HG03139 (cell line): ENCODE measurements at regions not wholly inside any gene's neighbourhood (a gene's known extent, or its start where the extent isn't known, plus 50 kb on each side); places are given as distances from the start of the nearest gene placed in this dataset.
"Not testable (repeated sequence)": the region's sequence is repeated elsewhere in the genome, so short reads cannot be mapped to it uniquely, and the experiment has no call there.

Experiments
- ATAC-seq: cut with Tn5 transposase; IDR thresholded peaks from one replicate; pipeline ENCODE4 v1.9.1; 2021; ENCODE audit not compliant: unreplicated experiment

DNA sequence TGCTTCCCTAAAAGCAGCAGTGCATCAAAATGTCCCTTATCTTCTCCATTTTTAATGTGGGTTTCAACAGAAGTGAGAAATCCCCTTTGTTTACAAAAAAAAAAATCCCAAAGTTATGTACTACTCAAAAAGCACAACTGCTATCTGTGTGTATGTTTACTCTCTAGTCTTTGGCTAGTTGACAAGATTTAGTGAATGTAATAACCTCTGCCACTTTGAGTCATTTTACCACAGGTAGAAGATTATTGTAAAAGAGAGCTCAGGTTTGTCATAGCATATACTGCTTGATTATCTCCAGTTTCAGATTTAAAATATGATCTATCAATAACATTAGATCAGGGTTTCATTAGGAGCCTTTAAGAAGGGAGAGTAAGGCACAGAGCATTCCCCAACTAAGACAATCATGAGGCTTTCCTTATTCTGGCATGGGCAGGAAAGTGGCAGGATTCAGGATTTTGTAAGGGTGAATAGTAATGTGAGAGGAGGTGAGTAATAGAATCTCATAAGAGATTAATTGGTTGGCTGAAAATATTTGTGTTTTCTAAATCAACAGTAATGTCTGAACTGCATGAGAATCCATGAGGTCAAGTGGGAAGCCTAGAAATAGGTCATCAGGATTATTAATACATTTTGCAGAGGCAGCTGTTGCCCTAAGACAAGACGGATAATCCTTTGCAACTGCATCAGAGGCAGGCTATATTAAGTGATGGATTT, 1780.3 kb upstream of the LRRTM1 start:
- ATAC-seq, result no peak

- no peak for ATAC-seq
Measured at GRCh38 chr2:82075875-82076274, 1771.3 kb upstream of the LRRTM1 start.

DNA sequence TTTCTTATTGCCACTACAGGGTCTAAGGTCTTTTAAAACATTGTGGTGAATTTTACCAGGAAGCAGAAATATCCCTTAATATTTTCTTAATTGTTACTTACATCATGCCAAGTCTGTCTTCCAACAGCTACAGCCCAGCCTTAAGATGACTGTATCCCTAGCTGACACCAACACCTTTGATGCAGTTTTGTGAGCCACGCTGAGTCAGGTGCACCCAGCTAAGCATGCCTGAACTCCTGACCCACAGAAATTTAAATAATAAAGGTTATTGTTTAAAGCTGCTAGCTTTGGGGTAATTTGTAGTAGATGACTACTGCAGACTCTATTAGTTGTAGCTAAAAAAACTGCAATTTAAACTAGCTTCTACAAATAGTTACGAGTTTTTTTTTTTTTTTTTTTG, 1757.9 kb upstream of the LRRTM1 start:
- ATAC-seq, result no peak

DNA sequence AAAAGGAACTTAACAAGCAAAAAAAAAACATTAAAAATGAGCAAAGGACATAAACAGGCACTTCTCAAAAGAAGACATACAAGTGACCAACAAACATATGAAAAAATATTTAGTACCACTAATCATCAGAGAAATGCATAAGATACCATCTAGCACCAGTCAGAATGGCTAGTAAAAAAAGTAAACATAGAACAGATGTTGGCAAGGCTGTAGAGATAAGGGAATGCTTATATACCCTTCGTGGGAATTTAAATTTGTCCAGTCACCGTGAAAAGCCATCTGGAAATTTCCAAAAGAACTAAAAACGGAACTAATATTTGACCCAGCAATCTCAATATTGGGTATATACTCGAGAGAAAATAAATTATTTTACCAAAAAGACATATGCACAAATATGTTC, 1751.3 kb upstream of the LRRTM1 start:
- no peak for ATAC-seq

GRCh38 chr2:82043867-82044266, 1739.3 kb upstream of the LRRTM1 start:
- ATAC-seq, result no peak

DNA sequence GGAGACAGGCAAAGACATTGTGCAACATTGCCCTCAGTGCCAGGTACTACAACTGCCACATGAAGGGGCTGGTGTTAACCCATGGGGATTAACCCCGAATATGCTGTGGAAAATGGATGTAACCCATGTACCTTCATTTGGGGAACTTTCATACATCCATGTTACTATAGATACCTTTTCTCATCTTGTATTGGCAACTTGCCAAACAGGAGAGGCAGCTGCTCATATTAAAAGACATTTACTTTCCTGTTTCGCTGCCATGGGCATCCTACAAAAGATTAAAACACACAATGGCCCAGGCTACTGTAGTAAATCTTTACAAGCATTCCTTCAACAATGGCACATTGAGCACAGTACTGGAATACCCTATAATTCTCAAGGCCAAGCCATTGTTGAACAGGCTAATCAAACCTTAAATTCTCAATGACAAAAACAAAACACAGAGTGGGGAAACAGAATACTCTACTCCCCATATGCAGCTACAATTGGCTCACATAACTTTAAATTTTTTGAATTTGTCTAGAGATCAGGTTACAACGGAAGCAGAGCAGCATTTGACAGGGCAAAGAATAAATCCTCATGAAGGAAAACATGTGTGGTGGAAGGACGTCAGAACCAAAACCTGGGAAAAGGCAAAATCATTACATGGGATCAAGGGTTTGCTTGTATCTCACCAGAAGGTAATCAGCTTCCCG, 1723.5 kb upstream of the LRRTM1 start:
- no peak for ATAC-seq

DNA sequence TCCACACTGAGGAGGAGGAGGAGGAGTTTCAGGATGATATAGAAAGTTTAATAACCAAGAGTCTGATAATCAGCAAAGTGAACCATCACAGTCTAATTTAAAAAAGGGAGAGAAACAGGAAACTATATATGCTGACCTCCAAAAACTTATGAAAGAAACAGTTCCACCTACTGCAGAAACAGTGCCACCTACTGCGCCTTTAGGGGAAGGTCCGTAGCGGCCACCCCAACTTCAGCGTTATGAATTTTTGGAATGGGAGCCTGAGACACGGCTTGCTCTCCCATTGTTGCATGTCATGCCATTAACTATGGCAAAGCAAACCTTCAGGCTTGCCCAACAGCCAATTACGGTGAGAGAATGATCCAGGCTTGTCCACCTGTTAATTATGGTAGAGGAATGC, 1719.2 kb upstream of the LRRTM1 start:
- ATAC-seq, result no peak

DNA sequence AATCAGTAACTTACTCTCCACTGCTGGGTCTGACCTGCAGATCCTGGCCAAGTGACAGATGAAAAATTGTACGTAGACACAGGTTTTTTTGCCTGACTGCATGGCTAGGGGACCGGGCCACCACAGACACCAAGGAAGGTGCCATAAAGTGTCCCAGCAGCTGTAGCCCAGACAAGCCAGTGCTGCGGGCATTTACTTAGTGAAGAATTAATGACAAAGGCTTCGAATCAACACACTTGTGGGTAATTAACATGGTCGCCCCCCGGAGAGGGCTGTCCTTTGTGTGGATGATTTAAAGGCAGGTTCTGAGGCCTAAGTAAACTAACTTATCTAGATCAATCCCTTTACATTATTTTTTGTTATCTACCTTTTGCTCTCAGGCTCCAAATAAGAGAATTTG, 1709.1 kb upstream of the LRRTM1 start:
- ATAC-seq, result no peak

- no peak for ATAC-seq
Measured at GRCh38 chr2:82007071-82007664, 1702.6 kb upstream of the LRRTM1 start.

- ATAC-seq, result not testable (repeated sequence)
Measured at GRCh38 chr2:82005889-82006288, 1701.3 kb upstream of the LRRTM1 start.

DNA sequence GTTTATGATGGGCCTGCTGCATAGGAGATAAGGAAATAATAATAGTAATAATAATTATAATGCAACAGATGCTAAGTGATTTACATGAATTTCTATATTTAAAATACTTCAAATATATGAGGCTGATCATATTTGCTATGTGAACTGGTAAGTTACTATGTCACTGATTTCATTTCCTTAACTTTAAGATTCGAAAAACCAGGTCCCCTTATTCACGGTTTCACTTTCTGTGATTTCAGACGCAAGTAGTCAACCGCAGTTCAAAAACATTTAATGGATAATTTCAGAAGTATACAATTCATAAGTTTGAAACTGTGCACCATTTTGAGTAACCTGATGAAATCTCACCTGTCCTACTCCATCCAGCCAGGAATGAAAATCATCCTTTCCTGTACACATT, 1697.1 kb upstream of the LRRTM1 start:
- ATAC-seq, result no peak

GRCh38 chr2:82000606-82001005, 1696.1 kb upstream of the LRRTM1 start:
- no peak for ATAC-seq

- ATAC-seq, result no peak
Measured at GRCh38 chr2:81996332-81996731, 1691.8 kb upstream of the LRRTM1 start.

- no peak for ATAC-seq
Measured at GRCh38 chr2:81991282-81991681, 1686.7 kb upstream of the LRRTM1 start.

GRCh38 chr2:81987370-81987769, 1682.8 kb upstream of the LRRTM1 start:
- ATAC-seq, result no peak

GRCh38 chr2:81984969-81985637, 1680.6 kb upstream of the LRRTM1 start:
- ATAC-seq, result no peak

- ATAC-seq, result no peak
Measured at GRCh38 chr2:81981585-81981984, 1677.0 kb upstream of the LRRTM1 start.

- ATAC-seq, result no peak
Measured at GRCh38 chr2:81979086-81979485, 1674.5 kb upstream of the LRRTM1 start.

GRCh38 chr2:81976998-81977397, 1672.4 kb upstream of the LRRTM1 start:
- ATAC-seq, result no peak

- ATAC-seq, result no peak
Measured at GRCh38 chr2:81974216-81974615, 1669.7 kb upstream of the LRRTM1 start.

- ATAC-seq, result no peak
Measured at GRCh38 chr2:81942876-81943275, 1638.3 kb upstream of the LRRTM1 start.
